CD14-positive monocyte (primary cell): ENCODE measurements at regions not wholly inside any gene's neighbourhood (a gene's known extent, or its start where the extent isn't known, plus 50 kb on each side); places are given as distances from the start of the nearest gene placed in this dataset.

Experiments used
- DNase-seq, 3 donors: peaks; one replicate each; pipeline ENCODE4 v3.0.0-alpha.2; 2011 to 2022
- H2AFZ ChIP-seq: 2 replicates; pipeline ENCODE4 v1.6.0; 2012; ENCODE audit warnings: mild to moderate bottlenecking, low read depth, low read length, inconsistent platforms; ENCODE audit not compliant: insufficient read depth, poor library complexity, severe bottlenecking
- H3K27ac ChIP-seq, 2 donors: 1 replicate in 1 of 2; 2 replicates in 1 of 2; pipeline ENCODE4 v1.5.1; 2012 to 2013; ENCODE audit warnings: low read length in 2 of 2, control low read depth in 1 of 2, inconsistent platforms in 1 of 2, low read depth in 1 of 2, mild to moderate bottlenecking in 1 of 2
- H3K27me3 ChIP-seq, 2 donors: one replicate each; pipeline versions ENCODE4 v1.6.0 to v1.6.1; 2011 to 2013; ENCODE audit warnings: low read length in 2 of 2; ENCODE audit not compliant: control insufficient read depth in 2 of 2, insufficient read depth in 2 of 2
- H3K36me3 ChIP-seq, 2 donors: replicated peaks in 1 of 2; 1 replicate in 1 of 2; 2 replicates in 1 of 2; pipeline versions ENCODE4 v1.5.1 to v1.6.1; 2012 to 2013; ENCODE audit warnings: low read length in 2 of 2, control low read depth in 1 of 2, inconsistent platforms in 1 of 2, mild to moderate bottlenecking in 1 of 2; ENCODE audit not compliant: insufficient read depth in 2 of 2, control insufficient read depth in 1 of 2
- H3K4me1 ChIP-seq, 2 donors: 1 replicate in 1 of 2; 2 replicates in 1 of 2; pipeline versions ENCODE4 v1.5.1 to v1.6.1; 2012 to 2013; ENCODE audit warnings: low read length in 2 of 2, control low read depth in 1 of 2, inconsistent platforms in 1 of 2, mild to moderate bottlenecking in 1 of 2, moderate library complexity in 1 of 2; ENCODE audit not compliant: insufficient read depth in 2 of 2, control insufficient read depth in 1 of 2
- H3K4me2 ChIP-seq: replicated peaks from 2 replicates; pipeline ENCODE3; 2012; ENCODE audit warnings: low read length, moderate library complexity, mild to moderate bottlenecking; ENCODE audit not compliant: poor library complexity, severe bottlenecking; ENCODE audit errors: extremely low read depth
- H3K4me3 ChIP-seq, 3 experiments: fragments of 200-600 bp in 1 of 3; sonication (generic) in 1 of 3; replicated peaks in 1 of 3; 1 replicate in 2 of 3; 2 replicates in 1 of 3; pipeline ENCODE4 v1.5.1; 2011 to 2013; ENCODE audit warnings: low read length in 3 of 3, mild to moderate bottlenecking in 3 of 3, control low read depth in 2 of 3, low read depth in 2 of 3, inconsistent platforms in 1 of 3, moderate library complexity in 1 of 3
- H3K79me2 ChIP-seq: 2 replicates; pipeline ENCODE4 v1.6.0; 2012; ENCODE audit warnings: mild to moderate bottlenecking, control low read depth, inconsistent platforms, low read length, moderate library complexity; ENCODE audit not compliant: insufficient read depth
- H3K9ac ChIP-seq: 2 replicates; pipeline ENCODE4 v1.6.0; 2017; ENCODE audit warnings: low read length, mild to moderate bottlenecking; ENCODE audit not compliant: insufficient read depth, poor library complexity, severe bottlenecking
- H3K9me3 ChIP-seq, 2 donors: replicated peaks in 1 of 2; 1 replicate in 1 of 2; 2 replicates in 1 of 2; pipeline versions ENCODE4 v1.5.1 to v1.6.1; 2012 to 2013; ENCODE audit warnings: low read length in 2 of 2, control low read depth in 1 of 2; ENCODE audit not compliant: control insufficient read depth in 1 of 2, insufficient read depth in 1 of 2
- H4K20me1 ChIP-seq: 2 replicates; pipeline ENCODE4 v1.6.0; 2012; ENCODE audit warnings: mild to moderate bottlenecking, low read length, control low read depth, moderate library complexity; ENCODE audit not compliant: insufficient read depth
- H3K27ac Mint-ChIP-seq, 7 donors: one replicate each; pipeline ENCODE4 v1.8.0; 2020; ENCODE audit warnings: mild to moderate bottlenecking in 7 of 7, mixed read lengths in 7 of 7, moderate library complexity in 6 of 7, inconsistent platforms in 2 of 7
- H3K27me3 Mint-ChIP-seq, 3 donors: one replicate each; pipeline ENCODE4 v1.8.0; 2021 to 2022; ENCODE audit warnings: low read depth in 3 of 3, mild to moderate bottlenecking in 3 of 3, mixed read lengths in 3 of 3, moderate library complexity in 3 of 3, inconsistent platforms in 1 of 3
- H3K36me3 Mint-ChIP-seq, 2 donors: one replicate each; pipeline ENCODE4 v1.8.0; 2020; ENCODE audit warnings: mixed read lengths in 2 of 2, inconsistent platforms in 1 of 2, mild to moderate bottlenecking in 1 of 2
- H3K4me1 Mint-ChIP-seq: one replicate; pipeline ENCODE4 v1.8.0; 2020; ENCODE audit warnings: mild to moderate bottlenecking, mixed read lengths
- H3K4me3 Mint-ChIP-seq, 2 donors: one replicate each; pipeline ENCODE4 v1.8.0; 2020; ENCODE audit warnings: mild to moderate bottlenecking in 2 of 2, mixed read lengths in 2 of 2, moderate library complexity in 1 of 2
- H3K9me3 Mint-ChIP-seq, 7 donors: one replicate each; pipeline ENCODE4 v1.8.0; 2020 to 2022; ENCODE audit warnings: mixed read lengths in 7 of 7, mild to moderate bottlenecking in 6 of 7, moderate library complexity in 6 of 7, inconsistent platforms in 2 of 7
- CTCF ChIP-seq: fragments of 200-600 bp; IDR thresholded peaks from one replicate; pipeline ENCODE4 v1.8.0; 2022; ENCODE audit warnings: antibody characterized with exemption, mild to moderate bottlenecking
- WGBS: methylation state at CpG from one replicate; pipeline ENCODE4 v1.1.5; 2013; ENCODE audit warnings: missing lambda C conversion rate; ENCODE audit not compliant: insufficient coverage; 5-methylcytosine and 5-hydroxymethylcytosine counted together
- intact Hi-C, 2 donors: fragments of 100-400 bp; cut with micrococcal nuclease; formaldehyde crosslinking; loops; one replicate each; pipeline versions ENCODE4 v1.15.0 to v1.15.1; 2023

DNA sequence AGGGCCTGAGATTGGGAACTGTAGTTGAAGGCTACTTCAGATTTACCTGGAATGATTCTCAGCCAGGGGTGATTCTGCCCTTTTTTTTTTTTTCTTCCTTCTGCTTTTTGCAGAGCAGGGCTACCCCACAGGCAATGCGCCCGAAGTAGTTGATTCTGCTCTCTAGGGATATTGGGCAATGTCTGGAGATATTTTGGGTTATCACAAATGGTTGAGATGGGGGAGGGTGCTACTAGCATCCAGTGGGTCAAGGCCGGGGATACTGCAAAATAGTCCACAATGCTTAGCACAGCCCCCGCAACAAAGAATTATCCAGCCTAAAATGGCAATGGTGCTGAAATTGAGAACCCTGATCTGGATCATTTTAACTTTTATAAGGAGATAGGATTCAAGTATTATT, 71.2 kb upstream of the ZMYND8 start:
- Histone ChIP-seq H4K20me1 (no peaks in the 10 kb centered on the region), H3K27me3 (no peaks in the 10 kb centered on the region), H3K79me2 (no peaks in the 10 kb centered on the region), H3K9me3 (peaks cover 11 to 18% of the 10 kb centered on the region in 2 donors), H3K36me3 (no peaks in the 10 kb centered on the region), H3K27ac (no peak overlapping the region), H3K4me1 (peaks cover 44 to 47% of the 10 kb centered on the region in 2 donors), H3K4me3 (no peak overlapping the region), H3K4me2 (peak overlapping the region; percentile 0), H3K9ac (no peak overlapping the region), H2AFZ (no peak overlapping the region)
- Mint-ChIP-seq H3K4me3 (peak overlapping the region in 1 of 2 donors; percentile 30), H3K27ac (peak overlapping the region in 2 of 7 donors; percentile 8 to 18), H3K27me3 (peaks cover 0 to 3% (median 0%) of the 10 kb centered on the region in 3 donors), H3K36me3 (peaks cover 0 to 5% of the 10 kb centered on the region in 2 donors), H3K4me1 (peaks cover 38% of the 10 kb centered on the region), H3K9me3 (peaks cover 8 to 35% (median 22%) of the 10 kb centered on the region in 7 donors)
- intact Hi-C loops = no loop called here
- WGBS = no CpG with 5 or more reads among the region's 4 CpGs
- DNase-seq = no peak
- TF ChIP-seq CTCF = no peak

- no peak overlapping the region for H3K4me3 ChIP-seq
- Mint-ChIP-seq H3K4me1 (peaks cover 39% of the 10 kb centered on the region), H3K4me3 (no peak overlapping the region), H3K27ac (peak overlapping the region in 1 of 7 donors; percentile 8), H3K27me3 (peaks cover 0 to 3% (median 0%) of the 10 kb centered on the region in 3 donors), H3K36me3 (peaks cover 0 to 5% of the 10 kb centered on the region in 2 donors), H3K9me3 (peaks cover 8 to 37% (median 23%) of the 10 kb centered on the region in 7 donors)
- H3K9ac ChIP-seq = no peak overlapping the region
- H3K9me3 ChIP-seq = peaks cover 11 to 18% of the 10 kb centered on the region in 2 donors
- H3K27ac ChIP-seq = no peak overlapping the region
- no CpG with 5 or more reads among the region's 3 CpGs for WGBS
- peaks cover 47 to 49% of the 10 kb centered on the region in 2 donors for H3K4me1 ChIP-seq
- H3K79me2 ChIP-seq = no peaks in the 10 kb centered on the region
- H3K36me3 ChIP-seq = no peaks in the 10 kb centered on the region
- intact Hi-C loops = no loop called here
- no peaks in the 10 kb centered on the region for H4K20me1 ChIP-seq
- no peak overlapping the region for H2AFZ ChIP-seq
- H3K27me3 ChIP-seq = no peaks in the 10 kb centered on the region
- TF ChIP-seq CTCF = no peak
- peak overlapping the region; percentile 0 for H3K4me2 ChIP-seq
- DNase-seq = no peak
These were observed 71.7 kb upstream of the ZMYND8 start for GRCh38 chr20:47428164-47428563.
